ENCODE measurements at regions not wholly inside any gene's neighbourhood (a gene's known extent, or its start where the extent isn't known, plus 50 kb on each side); places are given as distances from the start of the nearest gene placed in this dataset.

GRCh38 chr1:207241164-207241934, 80.1 kb upstream of the CD55 start:
- intact Hi-C loops (cut with DNase I; ENCODE audit: low total_unique reads): no loop called here
- no peak overlapping the region for H3K4me3 ChIP-seq
- H3K27me3 ChIP-seq: no peaks in the 10 kb centered on the region
- no peak overlapping the region for H3K27ac ChIP-seq
- WGBS, 2 donors: 58 to 67% methylated on average over 5 of the region's 5 CpGs
- no peak for TF ChIP-seq POLR2A (IDR thresholded peaks at IDR 0.05)
- no peak for TF ChIP-seq CTCF (IDR thresholded peaks at IDR 0.05)
- no peaks in the 10 kb centered on the region for H3K9me3 ChIP-seq
- DNase-seq: no peak
- no peaks in the 10 kb centered on the region for H3K36me3 ChIP-seq (ENCODE audit: low read depth, missing control alignments)
- no peaks in the 10 kb centered on the region for H3K4me1 ChIP-seq

GRCh38 chr1:207243442-207244408, 77.8 kb upstream of the CD55 start:
- H3K4me1 ChIP-seq: no peaks in the 10 kb centered on the region
- H3K4me3 ChIP-seq: no peak overlapping the region
- no peak for DNase-seq
- WGBS, 2 donors: 74% methylated on average over 8 of the region's 8 CpGs
- no peaks in the 10 kb centered on the region for H3K9me3 ChIP-seq
- no peaks in the 10 kb centered on the region for H3K27me3 ChIP-seq
- intact Hi-C loops (cut with DNase I; ENCODE audit: low total_unique reads): no loop called here
- H3K36me3 ChIP-seq (ENCODE audit: low read depth, missing control alignments): no peaks in the 10 kb centered on the region
- H3K27ac ChIP-seq: no peak overlapping the region
- TF ChIP-seq POLR2A (IDR thresholded peaks at IDR 0.05) (no peak), CTCF (IDR thresholded peaks at IDR 0.05) (no peak)

GRCh38 chr1:207244409-207244801, 77.1 kb upstream of the CD55 start:
- no peaks in the 10 kb centered on the region for H3K27me3 ChIP-seq
- H3K4me1 ChIP-seq: no peaks in the 10 kb centered on the region
- H3K4me3 ChIP-seq: no peak overlapping the region
- whole genome bisulfite sequencing, 2 donors: 90 to 92% methylated on average over 6 of the region's 6 CpGs
- no peaks in the 10 kb centered on the region for H3K36me3 ChIP-seq (ENCODE audit: low read depth, missing control alignments)
- H3K9me3 ChIP-seq: no peaks in the 10 kb centered on the region
- DNase-seq: no peak
- intact Hi-C loops (cut with DNase I; ENCODE audit: low total_unique reads): no loop called here
- TF ChIP-seq POLR2A (IDR thresholded peaks at IDR 0.05): no peak
- H3K27ac ChIP-seq: no peak overlapping the region

GRCh38 chr1:207245124-207245523, 76.4 kb upstream of the CD55 start:
- TF ChIP-seq CTCF (IDR thresholded peaks at IDR 0.05) (no peak), POLR2A (IDR thresholded peaks at IDR 0.05) (no peak)
- Histone ChIP-seq H3K9me3 (no peaks in the 10 kb centered on the region), H3K36me3 (ENCODE audit: low read depth, missing control alignments) (no peaks in the 10 kb centered on the region), H3K4me1 (no peaks in the 10 kb centered on the region), H3K27me3 (no peaks in the 10 kb centered on the region), H3K4me3 (no peak overlapping the region), H3K27ac (no peak overlapping the region)
- 82% methylated on average over 2 of the region's 2 CpGs for WGBS, 2 donors
- DNase-seq: no peak
- intact Hi-C loops (cut with DNase I; ENCODE audit: low total_unique reads): no loop called here

- H3K27me3 ChIP-seq: no peaks in the 10 kb centered on the region
- H3K4me1 ChIP-seq: no peaks in the 10 kb centered on the region
- TF ChIP-seq POLR2A (IDR thresholded peaks at IDR 0.05) (no peak), CTCF (IDR thresholded peaks at IDR 0.05) (no peak)
- no peak overlapping the region for H3K27ac ChIP-seq
- WGBS, 2 donors: 62 to 67% methylated on average over 3 of the region's 3 CpGs
- no peak for DNase-seq
- no peaks in the 10 kb centered on the region for H3K9me3 ChIP-seq
- intact Hi-C loops (cut with DNase I; ENCODE audit: low total_unique reads): no loop called here
- no peaks in the 10 kb centered on the region for H3K36me3 ChIP-seq (ENCODE audit: low read depth, missing control alignments)
- H3K4me3 ChIP-seq: no peak overlapping the region
Observed at GRCh38 chr1:207248544-207249198, 72.8 kb upstream of the CD55 start.
